SH-SY5Y (cell line): ENCODE measurements at regions not wholly inside any gene's neighbourhood (a gene's known extent, or its start where the extent isn't known, plus 50 kb on each side); places are given as distances from the start of the nearest gene placed in this dataset.

Experiments
- GATA2 ChIP-seq: IDR thresholded peaks from 2 replicates; pipeline ENCODE4 v1.6.1; 2011; ENCODE audit warnings: mild to moderate bottlenecking, low read depth, low read length
- GATA3 ChIP-seq: IDR thresholded peaks from 2 replicates; pipeline ENCODE4 v1.6.1; 2011; ENCODE audit warnings: low read depth, mild to moderate bottlenecking, low read length, moderate library complexity

DNA sequence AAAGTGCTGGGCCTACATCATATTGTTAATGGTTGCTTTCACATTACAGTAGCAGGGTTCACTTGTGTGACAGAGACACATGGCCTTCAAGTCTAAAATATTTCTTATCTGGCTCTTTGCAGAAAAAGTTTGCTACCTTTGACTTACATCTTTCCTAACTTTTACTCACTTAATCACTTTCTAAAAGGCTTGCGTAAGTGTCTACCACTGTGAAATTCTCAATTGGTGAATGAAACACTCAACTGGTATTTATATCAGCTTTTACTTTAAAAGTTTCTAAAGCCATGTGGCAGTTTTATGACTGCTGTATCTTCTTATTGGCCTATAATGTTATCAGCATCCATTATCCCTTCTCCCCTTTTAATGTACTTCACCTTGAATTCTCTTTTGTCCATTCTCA lies 554.5 kb downstream of the ZIC1 start:
- TF ChIP-seq GATA2 (no peak), GATA3 (no peak)

DNA sequence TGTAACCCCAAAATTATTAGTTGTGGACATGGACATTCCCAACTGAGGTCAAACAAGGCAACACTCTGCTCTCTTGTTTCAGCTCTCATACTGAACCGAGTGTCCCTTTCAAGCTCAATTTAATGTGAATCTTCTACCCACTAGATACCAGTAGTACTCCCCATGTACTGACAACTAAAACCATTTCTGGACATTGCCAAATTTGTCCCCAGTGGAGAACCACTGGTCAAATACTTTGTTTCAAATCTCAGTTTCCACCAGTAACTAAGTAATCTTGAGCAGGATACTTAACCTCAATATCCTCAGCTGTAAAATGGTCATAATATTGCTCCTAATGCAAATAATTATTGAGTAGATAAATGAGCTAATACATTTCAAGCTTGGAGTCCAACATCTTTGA lies 566.0 kb downstream of the ZIC1 start:
- TF ChIP-seq GATA2: no peak
- no peak for TF ChIP-seq GATA3

DNA sequence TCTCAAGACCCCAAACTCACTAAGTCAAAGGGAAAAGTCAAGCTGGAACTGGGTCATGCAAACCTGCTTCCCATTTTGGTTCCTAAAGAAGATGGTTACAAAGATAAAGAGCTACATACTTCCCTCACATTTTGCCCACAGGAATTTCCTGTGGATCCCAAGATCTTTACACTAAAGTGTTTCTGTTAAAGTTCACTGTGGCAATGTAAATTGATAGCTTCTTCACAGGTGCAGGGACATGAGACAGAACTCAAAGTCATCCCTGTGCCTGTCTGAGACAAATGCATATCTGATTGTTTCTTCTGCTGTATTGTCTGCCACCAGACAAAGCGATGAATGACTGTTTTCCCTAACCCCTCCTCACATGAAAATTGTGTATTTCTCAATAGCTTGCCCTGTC lies 567.8 kb downstream of the ZIC1 start:
- no peak for TF ChIP-seq GATA3

DNA sequence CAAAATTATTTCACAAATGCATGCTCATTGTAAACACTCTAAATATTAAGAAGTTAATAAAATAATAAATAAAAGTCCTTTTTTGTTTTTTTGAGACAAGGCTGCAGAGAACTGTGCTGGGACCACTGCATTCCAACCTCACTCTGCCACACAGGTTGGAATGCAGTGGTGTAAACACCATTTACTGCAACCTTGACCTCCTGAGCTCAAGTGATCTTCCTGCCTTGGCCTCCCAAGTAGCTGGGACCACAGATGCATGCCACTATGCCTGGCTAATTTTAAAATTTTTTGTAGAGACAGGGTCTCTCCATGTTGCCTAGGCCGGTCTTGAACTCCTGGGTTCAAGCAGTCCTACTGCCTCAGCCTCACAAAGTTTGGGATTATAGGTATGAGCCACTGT lies 578.4 kb downstream of the ZIC1 start:
- no peak for TF ChIP-seq GATA2
- TF ChIP-seq GATA3: no peak

DNA sequence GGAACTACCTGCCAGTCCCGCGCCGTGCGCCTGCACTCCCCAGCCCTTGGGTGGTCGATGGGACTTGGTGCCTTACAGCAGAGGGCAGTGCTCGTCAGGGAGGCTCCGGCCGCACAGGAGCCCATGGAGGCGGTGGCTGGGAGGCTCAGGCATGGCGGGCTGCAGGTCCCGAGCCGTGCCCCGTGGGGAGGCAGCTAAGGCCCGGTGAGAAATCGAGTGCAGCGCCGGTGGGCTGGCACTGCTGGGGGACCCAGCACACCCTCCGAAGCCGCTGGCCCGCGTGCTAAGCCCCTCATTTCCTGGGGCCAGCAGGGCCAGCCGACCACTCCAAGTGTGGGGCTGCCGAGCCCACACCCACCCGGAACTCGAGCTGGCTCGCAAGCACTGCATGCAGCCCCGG lies 580.2 kb downstream of the ZIC1 start:
- TF ChIP-seq GATA2 (no peak), GATA3 (no peak)

DNA sequence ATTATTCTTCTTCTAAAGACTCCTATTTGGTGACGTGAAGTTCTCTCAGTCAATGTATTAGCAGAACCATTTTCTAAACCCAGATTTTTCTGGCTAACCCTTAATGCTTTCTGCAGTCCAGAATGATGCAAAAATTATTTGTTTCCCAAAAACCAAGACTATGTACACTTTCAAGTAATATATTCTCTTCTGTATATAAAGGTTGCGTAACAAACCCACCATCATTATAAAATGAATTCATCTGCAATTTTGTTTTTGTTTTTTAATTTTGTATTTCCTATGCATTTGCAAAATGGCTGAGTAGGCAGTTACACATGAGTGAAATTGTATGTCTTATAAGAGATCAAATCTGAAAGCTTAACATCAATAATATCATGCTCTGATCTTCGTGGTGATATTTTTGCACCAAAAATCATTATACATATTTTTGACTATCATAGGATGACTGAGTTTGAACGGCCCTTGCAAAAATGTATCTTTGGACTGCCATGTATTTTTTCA lies 593.6 kb downstream of the ZIC1 start:
- TF ChIP-seq GATA3: no peak
- no peak for TF ChIP-seq GATA2

DNA sequence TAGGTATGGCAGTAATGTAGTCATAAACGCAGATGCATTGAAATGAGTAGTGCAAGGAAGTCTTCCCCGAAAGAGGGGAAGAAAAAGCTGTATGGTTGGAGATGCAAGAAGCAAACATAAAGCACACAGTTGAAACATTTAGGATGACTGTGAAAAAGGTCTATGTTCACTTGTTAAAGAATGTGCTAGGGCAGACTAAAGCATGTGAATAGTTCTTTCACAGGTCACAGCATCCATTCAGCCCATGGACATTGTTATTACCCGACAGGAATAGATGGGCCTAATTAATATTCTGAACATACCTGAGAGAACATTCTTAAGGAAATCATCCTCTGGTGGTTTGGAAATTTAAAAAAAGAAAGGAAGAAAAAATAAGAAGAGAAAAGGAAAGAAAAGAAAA lies 595.2 kb downstream of the ZIC1 start:
- no peak for TF ChIP-seq GATA3
- TF ChIP-seq GATA2: no peak

DNA sequence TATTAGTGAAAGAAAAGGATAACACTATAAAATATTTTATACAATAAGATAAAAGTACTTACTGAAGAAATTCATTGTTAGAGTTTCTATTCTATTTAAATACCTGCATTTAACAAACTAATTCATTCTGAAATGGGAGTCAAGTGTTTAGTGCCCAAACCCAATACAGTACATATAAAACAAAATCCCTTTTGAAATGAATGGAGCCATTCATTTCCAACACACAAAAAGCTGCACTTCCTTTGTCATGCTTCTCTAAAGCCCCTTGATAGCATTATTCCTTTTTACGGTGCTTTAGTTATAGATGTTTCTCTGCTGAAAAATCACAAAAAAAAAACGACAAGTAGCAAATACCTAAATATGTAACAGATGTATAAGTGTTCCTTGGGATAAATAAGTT lies 596.3 kb downstream of the ZIC1 start:
- TF ChIP-seq GATA3 (no peak), GATA2 (no peak)

DNA sequence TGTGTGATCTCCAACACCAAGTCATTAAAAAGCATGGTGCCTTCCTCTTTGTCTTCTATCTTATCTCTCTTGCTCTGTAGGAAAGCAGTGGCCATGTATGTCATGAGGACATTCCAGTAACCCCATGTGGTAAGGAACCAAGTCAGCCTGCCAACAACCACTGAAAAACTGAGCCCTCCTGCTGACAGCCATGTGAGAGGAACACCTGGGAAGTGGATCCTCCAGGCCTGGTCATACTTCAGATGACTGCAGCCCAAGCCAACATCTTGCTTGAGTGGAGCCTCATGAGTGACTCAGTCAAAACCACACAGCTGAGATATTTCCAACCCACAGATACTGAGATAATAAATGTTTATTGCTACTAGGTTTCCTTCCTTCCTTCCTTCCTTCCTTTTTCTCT lies 597.3 kb downstream of the ZIC1 start:
- TF ChIP-seq GATA3 (no peak), GATA2 (no peak)

DNA sequence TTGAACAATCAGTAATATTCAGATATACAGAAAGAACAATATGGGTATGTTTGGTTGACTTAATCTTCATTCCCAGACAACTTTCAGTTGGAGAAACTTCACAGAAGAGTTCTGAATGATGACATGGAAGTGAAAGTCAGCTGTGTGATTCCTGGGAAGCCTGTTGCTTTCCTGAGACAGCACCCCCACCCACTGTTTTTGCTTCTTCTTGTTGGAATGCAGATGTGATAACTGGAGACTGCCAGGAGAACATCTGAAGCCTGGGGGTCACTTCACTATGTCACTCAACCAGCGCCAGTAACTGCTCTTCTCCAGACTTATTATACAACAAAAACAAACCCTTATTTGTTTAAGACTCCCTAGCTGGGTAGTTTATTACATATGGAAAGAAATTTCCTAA lies 599.4 kb downstream of the ZIC1 start:
- TF ChIP-seq GATA3 (no peak), GATA2 (no peak)

DNA sequence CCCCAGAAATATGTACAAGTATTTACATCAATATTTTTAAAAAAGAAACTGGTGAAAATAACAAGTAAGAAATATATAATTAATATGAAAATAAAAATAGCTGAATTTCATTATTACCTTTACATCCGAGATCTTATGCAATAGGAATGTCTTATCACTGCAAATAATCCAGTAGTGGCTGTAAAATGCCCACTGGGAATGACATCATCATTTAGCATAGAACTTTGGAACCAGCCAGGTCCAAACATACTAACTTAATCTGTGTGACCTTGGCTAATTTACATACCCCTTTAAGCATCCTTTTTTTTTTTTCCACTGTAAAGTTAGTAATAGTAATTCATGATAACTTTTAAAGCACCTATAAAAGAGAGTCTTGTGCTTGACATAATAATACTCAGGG lies 611.7 kb downstream of the ZIC1 start:
- TF ChIP-seq GATA2 (no peak), GATA3 (no peak)

DNA sequence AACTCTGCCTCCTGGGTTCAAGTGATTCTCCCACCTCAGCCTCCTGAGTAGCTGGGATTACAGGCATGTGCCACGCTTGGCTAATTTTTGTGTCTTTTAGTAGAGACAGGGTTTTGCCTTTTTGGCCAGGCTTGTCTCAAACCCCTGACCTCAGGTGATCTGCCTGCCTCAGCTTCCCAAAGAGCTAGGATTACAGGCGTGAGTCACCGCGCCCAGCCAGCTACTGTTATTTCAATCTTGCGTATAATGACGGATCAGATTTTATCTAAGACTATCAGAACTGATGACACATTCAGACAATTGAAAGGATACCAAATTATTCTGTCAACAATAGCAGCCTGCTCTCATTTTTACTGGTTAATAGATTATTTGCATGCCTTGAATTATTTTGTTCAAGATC lies 612.2 kb downstream of the ZIC1 start:
- TF ChIP-seq GATA2: no peak
- TF ChIP-seq GATA3: no peak

DNA sequence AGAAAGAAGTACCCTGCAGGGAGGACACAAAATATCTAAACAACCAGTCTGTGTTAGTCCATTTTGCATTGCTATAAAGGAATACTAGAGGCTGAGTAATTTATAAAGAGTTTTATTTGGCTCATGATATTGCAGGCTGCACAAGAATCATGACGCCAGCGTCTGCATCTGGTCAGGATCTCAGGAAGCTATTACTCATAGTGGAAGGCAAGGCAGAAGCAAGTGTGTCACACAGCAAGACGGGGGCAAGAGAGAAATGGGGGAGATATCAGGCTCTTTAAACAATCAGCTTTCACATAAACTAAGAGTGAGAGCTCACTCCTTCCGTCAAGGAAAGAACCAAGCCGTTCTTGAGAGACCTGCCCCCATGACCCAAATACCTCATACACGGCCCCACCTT lies 614.8 kb downstream of the ZIC1 start:
- TF ChIP-seq GATA3 (no peak), GATA2 (no peak)

DNA sequence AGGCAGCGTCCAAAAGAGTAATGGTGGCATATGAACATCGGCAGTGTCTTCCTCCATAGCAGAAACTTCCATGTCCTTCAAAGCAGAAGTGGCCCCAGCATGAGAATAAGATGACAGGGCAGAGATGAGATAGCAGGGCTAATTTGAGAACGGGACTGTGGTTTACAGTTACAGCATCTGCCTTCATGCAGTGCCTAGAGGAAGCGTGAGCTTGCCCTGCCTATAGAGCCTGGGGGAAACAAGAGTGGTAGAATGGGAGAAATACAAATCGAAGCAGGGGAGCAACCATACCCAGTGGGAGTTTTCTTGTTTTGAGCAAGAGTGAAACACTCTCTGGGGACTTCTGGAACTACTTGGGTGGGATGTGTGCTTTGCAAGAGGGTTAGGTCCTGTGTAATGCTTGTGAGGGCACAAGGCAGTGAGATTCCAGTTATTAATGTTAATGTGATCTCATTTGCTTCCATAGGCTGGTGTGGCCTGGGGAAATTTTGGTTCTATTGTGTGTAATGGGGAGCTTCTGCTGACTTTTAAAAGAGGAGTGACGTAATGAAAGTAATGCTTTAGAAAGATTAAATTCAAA lies 616.9 kb downstream of the ZIC1 start:
- no peak for TF ChIP-seq GATA3
- TF ChIP-seq GATA2: no peak

DNA sequence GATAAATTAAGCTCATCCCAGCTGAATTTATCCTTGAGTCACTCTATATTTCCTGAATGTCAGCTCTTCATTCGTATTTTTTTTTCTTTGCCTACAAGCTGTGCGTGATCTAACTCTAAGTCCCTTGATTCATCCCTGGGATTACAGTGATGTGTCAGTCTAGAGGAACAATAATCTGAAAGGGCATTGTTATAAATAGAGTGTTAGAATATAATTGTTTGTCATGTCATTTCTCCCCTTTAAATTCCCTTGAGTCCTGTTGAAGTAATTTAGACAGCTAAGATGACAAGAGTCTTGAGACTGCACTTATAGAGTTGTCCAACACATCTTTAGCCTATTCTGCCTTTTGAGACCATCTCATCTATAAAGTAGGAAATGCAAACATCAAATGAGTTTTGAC lies 621.8 kb downstream of the ZIC1 start:
- TF ChIP-seq GATA2: no peak
- TF ChIP-seq GATA3: 0 out of 2 replicates have a peak, but pooled peaks have one; percentile 11

DNA sequence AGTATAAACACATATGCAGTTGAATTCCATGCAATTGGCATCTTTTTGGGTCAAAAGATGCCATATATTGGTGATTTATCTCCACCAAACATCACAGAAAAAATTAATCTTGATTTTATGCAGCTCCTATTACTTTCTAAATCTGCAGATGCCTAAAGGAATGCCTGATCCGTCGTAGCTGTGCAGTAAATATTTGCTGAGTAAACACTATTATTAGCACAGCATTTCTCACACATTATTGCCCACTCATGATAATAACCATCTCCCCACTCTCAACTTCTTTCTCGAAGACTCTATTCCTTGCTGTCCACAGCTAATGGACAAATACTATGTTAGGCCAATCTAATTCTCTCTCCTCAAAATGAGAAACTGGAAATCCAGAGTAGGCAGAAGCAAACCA lies 625.2 kb downstream of the ZIC1 start:
- TF ChIP-seq GATA2 (no peak), GATA3 (no peak)
